Endothelial cell of umbilical vein (primary cell): ENCODE measurements at regions not wholly inside any gene's neighbourhood (a gene's known extent, or its start where the extent isn't known, plus 50 kb on each side); places are given as distances from the start of the nearest gene placed in this dataset.

Source experiments
- EZH2 ChIP-seq: IDR thresholded peaks from 2 replicates; pipeline ENCODE4 v1.6.1; 2012; ENCODE audit warnings: borderline replicate concordance, low read depth, mild to moderate bottlenecking, moderate library complexity, low read length, inconsistent platforms; ENCODE audit not compliant: severe bottlenecking
- FOS ChIP-seq: IDR thresholded peaks from 2 replicates; pipeline ENCODE4 v1.6.1; 2011; ENCODE audit warnings: mild to moderate bottlenecking, low read length, moderate library complexity, borderline replicate concordance; ENCODE audit not compliant: insufficient read depth
- JUN ChIP-seq: IDR thresholded peaks from 2 replicates; pipeline ENCODE4 v1.6.1; 2011; ENCODE audit warnings: borderline replicate concordance, low read depth; ENCODE audit not compliant: insufficient read length, insufficient read depth
- MYC ChIP-seq: IDR thresholded peaks from one replicate; pipeline ENCODE4 v1.6.1; 2011; ENCODE audit warnings: mild to moderate bottlenecking, low read depth, low read length
- POLR2A ChIP-seq: IDR thresholded peaks from 2 replicates; pipeline ENCODE4 v1.6.1; 2012; ENCODE audit warnings: low read depth, mild to moderate bottlenecking, control low read depth, low read length
- POLR2AphosphoS5 ChIP-seq: IDR thresholded peaks from 2 replicates; pipeline ENCODE4 v1.6.1; 2012; ENCODE audit warnings: low read depth, mild to moderate bottlenecking, control low read depth, low read length, moderate library complexity; ENCODE audit not compliant: insufficient read depth
- TF ChIP-seq, protein P1 (sequence below), 2 donors: IDR thresholded peaks; 1 replicate in 1 of 2; 2 replicates in 1 of 2; pipeline ENCODE4 v1.5.1; 2011; ENCODE audit warnings: low read length in 2 of 2, mild to moderate bottlenecking in 2 of 2, moderate library complexity in 2 of 2, control low read depth in 1 of 2, inconsistent platforms in 1 of 2, low read depth in 1 of 2; ENCODE audit not compliant: insufficient read depth in 1 of 2; ENCODE audit errors: extremely low read depth in 1 of 2
- TF ChIP-seq, protein P2 (sequence below): IDR thresholded peaks from 2 replicates; pipeline ENCODE4 v1.6.1; 2011; ENCODE audit not compliant: insufficient read depth, insufficient read length

DNA sequence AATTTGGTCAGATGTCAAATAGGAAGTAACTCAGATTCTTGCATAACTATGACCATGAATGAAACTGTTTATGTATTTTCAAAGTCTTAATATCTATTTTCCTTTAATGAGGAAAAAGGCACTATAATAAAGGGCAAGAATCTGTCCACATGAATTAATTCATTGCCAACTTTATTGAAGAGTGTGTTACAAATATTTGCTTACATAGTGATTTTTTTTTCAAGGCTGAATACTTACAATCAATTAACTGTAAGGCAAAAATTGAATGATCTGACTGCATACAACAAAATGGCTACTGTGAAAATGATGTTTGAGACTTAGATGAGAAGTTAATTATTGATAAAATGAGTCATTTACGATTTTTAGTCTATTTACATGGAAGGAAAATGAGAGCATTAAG, 475.0 kb downstream of the DNAJB9 start:
- TF ChIP-seq, protein P1, sequence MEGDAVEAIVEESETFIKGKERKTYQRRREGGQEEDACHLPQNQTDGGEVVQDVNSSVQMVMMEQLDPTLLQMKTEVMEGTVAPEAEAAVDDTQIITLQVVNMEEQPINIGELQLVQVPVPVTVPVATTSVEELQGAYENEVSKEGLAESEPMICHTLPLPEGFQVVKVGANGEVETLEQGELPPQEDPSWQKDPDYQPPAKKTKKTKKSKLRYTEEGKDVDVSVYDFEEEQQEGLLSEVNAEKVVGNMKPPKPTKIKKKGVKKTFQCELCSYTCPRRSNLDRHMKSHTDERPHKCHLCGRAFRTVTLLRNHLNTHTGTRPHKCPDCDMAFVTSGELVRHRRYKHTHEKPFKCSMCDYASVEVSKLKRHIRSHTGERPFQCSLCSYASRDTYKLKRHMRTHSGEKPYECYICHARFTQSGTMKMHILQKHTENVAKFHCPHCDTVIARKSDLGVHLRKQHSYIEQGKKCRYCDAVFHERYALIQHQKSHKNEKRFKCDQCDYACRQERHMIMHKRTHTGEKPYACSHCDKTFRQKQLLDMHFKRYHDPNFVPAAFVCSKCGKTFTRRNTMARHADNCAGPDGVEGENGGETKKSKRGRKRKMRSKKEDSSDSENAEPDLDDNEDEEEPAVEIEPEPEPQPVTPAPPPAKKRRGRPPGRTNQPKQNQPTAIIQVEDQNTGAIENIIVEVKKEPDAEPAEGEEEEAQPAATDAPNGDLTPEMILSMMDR (IDR thresholded peaks at IDR 0.05; ENCODE audit: extremely low read depth in 1 of 2, insufficient read depth in 1 of 2, low read depth in 1 of 2, low read length in 2 of 2): no peak
- TF ChIP-seq POLR2A: no peak
- TF ChIP-seq FOS: no peak
- no peak for TF ChIP-seq EZH2
- no peak for TF ChIP-seq POLR2AphosphoS5
- TF ChIP-seq, protein P2, sequence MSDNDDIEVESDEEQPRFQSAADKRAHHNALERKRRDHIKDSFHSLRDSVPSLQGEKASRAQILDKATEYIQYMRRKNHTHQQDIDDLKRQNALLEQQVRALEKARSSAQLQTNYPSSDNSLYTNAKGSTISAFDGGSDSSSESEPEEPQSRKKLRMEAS: no peak
- TF ChIP-seq MYC: no peak
- TF ChIP-seq JUN: no peak
